SK-N-SH (cell line): ENCODE measurements at regions not wholly inside any gene's neighbourhood (a gene's known extent, or its start where the extent isn't known, plus 50 kb on each side); places are given as distances from the start of the nearest gene placed in this dataset.

Experiments used
- CTCF ChIA-PET: fragments of 300-600, 350-600 bp; formaldehyde crosslinking; extraction: SDS; loops from one replicate; lab custom pipeline; 2021; lab: Yijun Ruan, JAX
- POLR2A ChIA-PET: fragments of 350-600 bp; sonication (Branson Sonifier 250); formaldehyde crosslinking; extraction: SDS; loops from one replicate; lab custom pipeline; 2020; ENCODE audit warnings: antibody characterized with exemption, inconsistent platforms; lab: Yijun Ruan, JAX
- DNase-seq: peaks from one replicate; pipeline ENCODE4 v3.0.0; 2012
- H2AFZ ChIP-seq: fragments of 200-600 bp; sonication (generic); 2 replicates; pipeline ENCODE4 v1.8.1; 2016; ENCODE audit warnings: antibody characterized with exemption, mild to moderate bottlenecking, low read depth
- H3F3A ChIP-seq: fragments of 200-600 bp; sonication (generic); replicated peaks from 2 replicates; pipeline ENCODE3; 2016; ENCODE audit warnings: antibody characterized with exemption, mild to moderate bottlenecking; ENCODE audit not compliant: insufficient read depth
- H3K27ac ChIP-seq, 2 experiments: fragments of 200-500 bp in 1 of 2; fragments of 200-600 bp in 1 of 2; sonication (Bioruptor generic) in 1 of 2; sonication (generic), shearing (Covaris generic) in 1 of 2; 2 replicates each; pipeline versions ENCODE4 v1.5.1 to v1.6.1; 2014 to 2016; ENCODE audit warnings: low read depth in 2 of 2, inconsistent platforms in 1 of 2, low read length in 1 of 2, mild to moderate bottlenecking in 1 of 2, mixed read lengths in 1 of 2
- H3K27me3 ChIP-seq: fragments of 200-600 bp; sonication (generic), shearing (Covaris generic); 2 replicates; pipeline ENCODE4 v1.6.1; 2016; ENCODE audit warnings: mixed run types; ENCODE audit not compliant: insufficient read depth
- H3K36me3 ChIP-seq, 2 experiments: fragments of 200-500 bp in 1 of 2; fragments of 200-600 bp in 1 of 2; sonication (Bioruptor generic) in 1 of 2; sonication (generic) in 1 of 2; replicated peaks in 1 of 2; 2 replicates each; pipeline versions ENCODE3 to v1.5.1; 2014 to 2016; ENCODE audit warnings: low read length in 1 of 2, mild to moderate bottlenecking in 1 of 2; ENCODE audit not compliant: insufficient read depth in 2 of 2, control insufficient read depth in 1 of 2
- H3K4me1 ChIP-seq, 2 experiments: fragments of 200-500 bp in 1 of 2; fragments of 200-600 bp in 1 of 2; sonication (Bioruptor generic) in 1 of 2; sonication (generic), shearing (Covaris generic) in 1 of 2; 2 replicates each; pipeline versions ENCODE4 v1.5.1 to v1.6.1; 2014 to 2016; ENCODE audit warnings: low read depth in 1 of 2, low read length in 1 of 2, mixed run types in 1 of 2; ENCODE audit not compliant: insufficient read depth in 2 of 2, control insufficient read depth in 1 of 2
- H3K4me2 ChIP-seq: fragments of 200-600 bp; sonication (generic), shearing (Covaris generic); 2 replicates; pipeline ENCODE4 v1.6.1; 2017; ENCODE audit warnings: mixed run types
- H3K4me3 ChIP-seq, 2 experiments: fragments of 200-500 bp in 1 of 2; fragments of 200-600 bp in 1 of 2; sonication (Bioruptor generic) in 1 of 2; sonication (generic), shearing (Covaris generic) in 1 of 2; 2 replicates each; pipeline versions ENCODE4 v1.5.1 to v1.8.1; 2014 to 2016; ENCODE audit warnings: low read depth in 2 of 2, inconsistent platforms in 1 of 2, low read length in 1 of 2, mild to moderate bottlenecking in 1 of 2, mixed read lengths in 1 of 2, moderate library complexity in 1 of 2
- H3K79me2 ChIP-seq: fragments of 200-600 bp; sonication (generic); 2 replicates; pipeline ENCODE4 v1.8.1; 2017; ENCODE audit warnings: mild to moderate bottlenecking; ENCODE audit not compliant: insufficient read depth
- H3K9ac ChIP-seq: fragments of 200-600 bp; sonication (generic); 2 replicates; pipeline ENCODE4 v1.6.1; 2017; ENCODE audit warnings: mixed run types
- H3K9me2 ChIP-seq: fragments of 200-600 bp; sonication (generic); 2 replicates; pipeline ENCODE4 v1.6.1; 2017; ENCODE audit warnings: mixed run types
- H3K9me3 ChIP-seq: fragments of 200-600 bp; sonication (generic); 2 replicates; pipeline ENCODE4 v1.6.1; 2017; ENCODE audit warnings: mixed run types, mild to moderate bottlenecking, moderate library complexity
- H4K20me1 ChIP-seq: fragments of 200-600 bp; sonication (generic); 2 replicates; pipeline ENCODE4 v1.6.1; 2017; ENCODE audit warnings: mild to moderate bottlenecking, mixed run types; ENCODE audit not compliant: insufficient read depth
- CHD2 ChIP-seq: fragments of 150-350 bp; IDR thresholded peaks from 2 replicates; pipeline ENCODE4 v1.6.1; 2018; ENCODE audit warnings: low read length; ENCODE audit not compliant: partially characterized antibody
- ELF1 ChIP-seq: IDR thresholded peaks from 2 replicates; pipeline ENCODE4 v1.4.0; 2012
- EP300 ChIP-seq, 2 experiments: IDR thresholded peaks; 2 replicates each; pipeline versions ENCODE4 v1.4.0 to v1.6.1; 2012; ENCODE audit warnings: borderline replicate concordance in 1 of 2, low read depth in 1 of 2, low read length in 1 of 2
- FOSL2 ChIP-seq: IDR thresholded peaks from 2 replicates; pipeline ENCODE4 v1.4.0; 2012; ENCODE audit warnings: low read depth, mild to moderate bottlenecking, moderate library complexity, borderline replicate concordance
- FOXM1 ChIP-seq: IDR thresholded peaks from 2 replicates; pipeline ENCODE4 v1.4.0; 2012; ENCODE audit warnings: low read depth, mild to moderate bottlenecking
- GATA2 ChIP-seq: sonication (generic); formaldehyde crosslinking; IDR thresholded peaks from 2 replicates; pipeline ENCODE4 v1.5.0; 2020; ENCODE audit warnings: mild to moderate bottlenecking, missing genetic modification reagents
- JUND ChIP-seq: IDR thresholded peaks from 2 replicates; pipeline ENCODE4 v1.4.0; 2012
- MXI1 ChIP-seq: IDR thresholded peaks from 2 replicates; pipeline ENCODE4 v1.6.1; 2012; ENCODE audit warnings: mild to moderate bottlenecking, low read depth, low read length, improper control_type of control experiment
- NFIC ChIP-seq: IDR thresholded peaks from 2 replicates; pipeline ENCODE4 v1.4.0; 2012; ENCODE audit warnings: borderline replicate concordance
- NRF1 ChIP-seq: IDR thresholded peaks from 2 replicates; pipeline ENCODE4 v1.6.1; 2012; ENCODE audit warnings: low read depth, mild to moderate bottlenecking, low read length
- POLR2AphosphoS5 ChIP-seq: IDR thresholded peaks from 2 replicates; pipeline ENCODE4 v1.6.1; 2012; ENCODE audit warnings: low read depth, low read length
- RCOR1 ChIP-seq: fragments of 150-350 bp; IDR thresholded peaks from 2 replicates; pipeline ENCODE4 v1.6.1; 2017; ENCODE audit warnings: antibody characterized with exemption, low read length
- RFX5 ChIP-seq: IDR thresholded peaks from 2 replicates; pipeline ENCODE4 v1.6.1; 2012; ENCODE audit warnings: mild to moderate bottlenecking, improper control_type of control experiment, low read length
- SIN3A ChIP-seq: IDR thresholded peaks from 2 replicates; pipeline ENCODE4 v1.6.1; 2012; ENCODE audit warnings: low read depth, mild to moderate bottlenecking, low read length, moderate library complexity, borderline replicate concordance
- TAF1 ChIP-seq: IDR thresholded peaks from 2 replicates; pipeline ENCODE4 v1.6.1; 2012; ENCODE audit warnings: low read depth, mild to moderate bottlenecking, low read length, moderate library complexity, borderline replicate concordance
- TCF12 ChIP-seq: IDR thresholded peaks from 2 replicates; pipeline ENCODE4 v1.4.0; 2012
- TEAD4 ChIP-seq: IDR thresholded peaks from 2 replicates; pipeline ENCODE4 v1.4.0; 2012; ENCODE audit warnings: mild to moderate bottlenecking, borderline replicate concordance; ENCODE audit not compliant: insufficient read depth
- YY1 ChIP-seq: IDR thresholded peaks from 2 replicates; pipeline ENCODE4 v1.4.0; 2012; ENCODE audit warnings: low read depth, mild to moderate bottlenecking
- WGBS: methylation state at CpG from one replicate; pipeline ENCODE4 v1.1.6; 2017; ENCODE audit warnings: low lambda C conversion rate; 5-methylcytosine and 5-hydroxymethylcytosine counted together
- TF ChIP-seq, protein P1 (sequence below): fragments of 150-350 bp; IDR thresholded peaks from 2 replicates; pipeline ENCODE4 v1.6.1; 2016; ENCODE audit warnings: mild to moderate bottlenecking, low read depth, low read length
- TF ChIP-seq, protein P2 (sequence below): IDR thresholded peaks from 2 replicates; pipeline ENCODE4 v1.4.0; 2012; ENCODE audit warnings: low read depth, borderline replicate concordance
- TF ChIP-seq, protein P3 (sequence below): fragments of 200-600 bp; sonication (generic); IDR thresholded peaks from 2 replicates; pipeline ENCODE4 v1.6.1; 2017; ENCODE audit warnings: antibody characterized with exemption, mild to moderate bottlenecking, moderate library complexity
- TF ChIP-seq, protein P4 (sequence below): IDR thresholded peaks from 2 replicates; pipeline ENCODE4 v1.4.0; 2012; ENCODE audit warnings: low read depth, borderline replicate concordance

DNA sequence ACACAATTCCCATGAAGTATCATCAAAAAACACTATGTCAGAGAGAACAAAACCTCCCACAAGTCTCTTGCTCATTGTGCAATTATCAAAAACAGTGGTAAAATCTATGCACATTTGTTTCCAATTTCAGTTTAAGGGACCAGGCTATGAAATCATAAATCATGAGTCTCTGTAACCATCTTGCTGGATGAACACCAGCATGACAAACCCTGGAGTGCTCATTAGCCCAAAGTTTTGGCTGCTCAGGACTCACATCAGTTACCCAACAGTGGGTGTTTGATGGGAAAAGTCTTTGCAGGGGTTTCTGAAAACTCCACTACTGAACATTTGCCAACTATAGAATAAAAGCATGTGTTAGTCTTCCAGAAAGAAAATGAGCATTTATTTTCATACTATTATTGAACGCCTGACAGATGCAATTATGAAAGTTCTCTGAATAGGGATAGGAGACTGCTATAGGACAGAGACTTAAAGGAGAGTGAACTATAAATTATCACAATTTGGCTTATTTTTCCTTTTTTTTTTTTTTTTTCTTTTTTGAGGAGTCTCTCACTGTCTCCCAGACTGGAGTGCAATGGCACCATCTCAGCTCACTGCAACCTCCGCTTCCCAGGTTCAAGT, 240.8 kb upstream of the KCNMB2 start (continued):
- TF ChIP-seq FOXM1: 0 out of 2 replicates have a peak, but pooled peaks have one; percentile 40
- TF ChIP-seq, protein P1, sequence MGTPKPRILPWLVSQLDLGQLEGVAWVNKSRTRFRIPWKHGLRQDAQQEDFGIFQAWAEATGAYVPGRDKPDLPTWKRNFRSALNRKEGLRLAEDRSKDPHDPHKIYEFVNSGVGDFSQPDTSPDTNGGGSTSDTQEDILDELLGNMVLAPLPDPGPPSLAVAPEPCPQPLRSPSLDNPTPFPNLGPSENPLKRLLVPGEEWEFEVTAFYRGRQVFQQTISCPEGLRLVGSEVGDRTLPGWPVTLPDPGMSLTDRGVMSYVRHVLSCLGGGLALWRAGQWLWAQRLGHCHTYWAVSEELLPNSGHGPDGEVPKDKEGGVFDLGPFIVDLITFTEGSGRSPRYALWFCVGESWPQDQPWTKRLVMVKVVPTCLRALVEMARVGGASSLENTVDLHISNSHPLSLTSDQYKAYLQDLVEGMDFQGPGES: no peak
- TF ChIP-seq NFIC: peak; percentile 68
- peak; percentile 48 for TF ChIP-seq JUND
- 0 out of 2 replicates have a peak, but pooled peaks have one; percentile 44 for TF ChIP-seq SIN3A
- TF ChIP-seq CHD2: peak; percentile 48
- TF ChIP-seq POLR2AphosphoS5: peak; percentile 57; the same call in 1 of the 2 replicates
- peak; percentile 93 for TF ChIP-seq TCF12
- TF ChIP-seq GATA2 (CRISPR knock-in tag): no peak
- TF ChIP-seq YY1: no peak
- TF ChIP-seq, protein P2, sequence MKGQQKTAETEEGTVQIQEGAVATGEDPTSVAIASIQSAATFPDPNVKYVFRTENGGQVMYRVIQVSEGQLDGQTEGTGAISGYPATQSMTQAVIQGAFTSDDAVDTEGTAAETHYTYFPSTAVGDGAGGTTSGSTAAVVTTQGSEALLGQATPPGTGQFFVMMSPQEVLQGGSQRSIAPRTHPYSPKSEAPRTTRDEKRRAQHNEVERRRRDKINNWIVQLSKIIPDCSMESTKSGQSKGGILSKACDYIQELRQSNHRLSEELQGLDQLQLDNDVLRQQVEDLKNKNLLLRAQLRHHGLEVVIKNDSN: no peak
- 0 out of 2 replicates have a peak, but pooled peaks have one; percentile 37 for TF ChIP-seq RCOR1
- TF ChIP-seq, protein P3, sequence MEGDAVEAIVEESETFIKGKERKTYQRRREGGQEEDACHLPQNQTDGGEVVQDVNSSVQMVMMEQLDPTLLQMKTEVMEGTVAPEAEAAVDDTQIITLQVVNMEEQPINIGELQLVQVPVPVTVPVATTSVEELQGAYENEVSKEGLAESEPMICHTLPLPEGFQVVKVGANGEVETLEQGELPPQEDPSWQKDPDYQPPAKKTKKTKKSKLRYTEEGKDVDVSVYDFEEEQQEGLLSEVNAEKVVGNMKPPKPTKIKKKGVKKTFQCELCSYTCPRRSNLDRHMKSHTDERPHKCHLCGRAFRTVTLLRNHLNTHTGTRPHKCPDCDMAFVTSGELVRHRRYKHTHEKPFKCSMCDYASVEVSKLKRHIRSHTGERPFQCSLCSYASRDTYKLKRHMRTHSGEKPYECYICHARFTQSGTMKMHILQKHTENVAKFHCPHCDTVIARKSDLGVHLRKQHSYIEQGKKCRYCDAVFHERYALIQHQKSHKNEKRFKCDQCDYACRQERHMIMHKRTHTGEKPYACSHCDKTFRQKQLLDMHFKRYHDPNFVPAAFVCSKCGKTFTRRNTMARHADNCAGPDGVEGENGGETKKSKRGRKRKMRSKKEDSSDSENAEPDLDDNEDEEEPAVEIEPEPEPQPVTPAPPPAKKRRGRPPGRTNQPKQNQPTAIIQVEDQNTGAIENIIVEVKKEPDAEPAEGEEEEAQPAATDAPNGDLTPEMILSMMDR: no peak
- TF ChIP-seq RFX5: no peak
- no peak for TF ChIP-seq NRF1

DNA sequence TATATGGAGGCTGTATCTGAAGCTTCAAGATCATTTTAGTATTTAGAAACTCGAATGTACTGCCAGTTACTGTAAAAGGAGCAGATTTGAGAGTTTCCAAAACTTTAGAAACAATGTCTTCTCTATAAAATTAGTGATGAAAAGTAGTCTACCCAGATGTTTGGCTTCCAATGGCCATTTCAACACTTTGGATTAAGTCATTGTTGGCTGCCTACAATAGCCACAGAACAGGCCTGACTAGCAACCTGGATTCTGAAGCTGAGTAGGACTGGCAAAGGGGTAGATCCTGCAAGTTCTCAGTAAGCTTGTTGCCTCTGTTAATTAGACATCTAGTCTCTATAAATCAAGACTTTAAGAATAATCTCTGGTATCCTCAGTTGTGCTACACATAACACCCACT, 239.0 kb upstream of the KCNMB2 start:
- no peak overlapping the region for H2AFZ ChIP-seq
- no peaks in the 10 kb centered on the region for H3K36me3 ChIP-seq
- H3F3A ChIP-seq: peaks cover 10% of the 10 kb centered on the region
- no peaks in the 10 kb centered on the region for H3K9me2 ChIP-seq
- no peak overlapping the region for H3K9ac ChIP-seq
- H3K4me3 ChIP-seq: no peak overlapping the region
- H3K4me2 ChIP-seq: no peak overlapping the region
- WGBS: 58% methylated on average over 1 of the region's 1 CpG
- no peaks in the 10 kb centered on the region for H4K20me1 ChIP-seq
- DNase-seq: no peak
- H3K27ac ChIP-seq: no peak overlapping the region
- no peaks in the 10 kb centered on the region for H3K27me3 ChIP-seq
- H3K4me1 ChIP-seq: peaks cover 3 to 8% of the 10 kb centered on the region in 2 experiments; a peak in 3 of 4 replicates
- no peaks in the 10 kb centered on the region for H3K9me3 ChIP-seq
- H3K79me2 ChIP-seq: no peaks in the 10 kb centered on the region
- CTCF ChIA-PET: interaction anchor here (1.4 kb wide), 1 partner anchor 27 kb away, joined by 3 read pairs; no protein-coding TSS in a partner anchor
- POLR2A ChIA-PET: no interaction called here
- TF ChIP-seq GATA2 (CRISPR knock-in tag) (no peak), MXI1 (no peak), EP300 (IDR thresholded peaks at IDR 0.05; ENCODE audit: borderline replicate concordance in 1 of 2, low read depth in 1 of 2, low read length in 1 of 2) (no peak), YY1 (no peak), JUND (no peak), TAF1 (no peak), RFX5 (no peak), ELF1 (no peak), RCOR1 (no peak), FOSL2 (no peak), TCF12 (no peak), CHD2 (no peak), TEAD4 (no peak)
- TF ChIP-seq, protein P1: no peak
- TF ChIP-seq, protein P2: no peak
- TF ChIP-seq, protein P4, sequence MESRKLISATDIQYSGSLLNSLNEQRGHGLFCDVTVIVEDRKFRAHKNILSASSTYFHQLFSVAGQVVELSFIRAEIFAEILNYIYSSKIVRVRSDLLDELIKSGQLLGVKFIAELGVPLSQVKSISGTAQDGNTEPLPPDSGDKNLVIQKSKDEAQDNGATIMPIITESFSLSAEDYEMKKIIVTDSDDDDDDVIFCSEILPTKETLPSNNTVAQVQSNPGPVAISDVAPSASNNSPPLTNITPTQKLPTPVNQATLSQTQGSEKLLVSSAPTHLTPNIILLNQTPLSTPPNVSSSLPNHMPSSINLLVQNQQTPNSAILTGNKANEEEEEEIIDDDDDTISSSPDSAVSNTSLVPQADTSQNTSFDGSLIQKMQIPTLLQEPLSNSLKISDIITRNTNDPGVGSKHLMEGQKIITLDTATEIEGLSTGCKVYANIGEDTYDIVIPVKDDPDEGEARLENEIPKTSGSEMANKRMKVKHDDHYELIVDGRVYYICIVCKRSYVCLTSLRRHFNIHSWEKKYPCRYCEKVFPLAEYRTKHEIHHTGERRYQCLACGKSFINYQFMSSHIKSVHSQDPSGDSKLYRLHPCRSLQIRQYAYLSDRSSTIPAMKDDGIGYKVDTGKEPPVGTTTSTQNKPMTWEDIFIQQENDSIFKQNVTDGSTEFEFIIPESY: no peak
